ENCODE measurements at regions not wholly inside any gene's neighbourhood (a gene's known extent, or its start where the extent isn't known, plus 50 kb on each side); places are given as distances from the start of the nearest gene placed in this dataset.
A peak's percentile ranks its signal among the peaks of the same experiment; 100 is the strongest.

GRCh38 chr1:117284399-117285215 is 73.9 kb upstream of the VTCN1 start:
- Histone ChIP-seq H3K36me3 (ENCODE audit: control insufficient read depth, insufficient read depth, low read length) (no peaks in the 10 kb centered on the region), H3K79me2 (ENCODE audit: control insufficient read depth, insufficient read depth, low read length) (no peaks in the 10 kb centered on the region), H3K9me3 (replicated peaks; ENCODE audit: control insufficient read depth, insufficient read depth, low read depth, low read length) (no peaks in the 10 kb centered on the region), H3K4me1 (replicated peaks in 1 of 2; ENCODE audit: control insufficient read depth in 2 of 2, insufficient read depth in 2 of 2, low read length in 2 of 2) (no peaks in the 10 kb centered on the region), H3K27ac (ENCODE audit: extremely low read depth, low read depth, low read length) (no peak overlapping the region), H3K9ac (ENCODE audit: insufficient read depth in 1 of 2, low read depth in 2 of 2, low read length in 2 of 2) (no peak overlapping the region), H3K9me1 (ENCODE audit: control insufficient read depth, insufficient read depth, low read length) (no peaks in the 10 kb centered on the region), H3K4me3 (no peak overlapping the region), H4K20me1 (replicated peaks; ENCODE audit: control insufficient read depth, insufficient read depth, low read length) (0 out of 2 replicates have a peak, but pooled peaks cover 4% of the 10 kb centered on the region), H3K4me2 (ENCODE audit: insufficient read depth, low read length) (no peak overlapping the region), H2AFZ (ENCODE audit: low read depth, low read length) (no peak overlapping the region), H3K27me3 (ENCODE audit: control insufficient read depth in 2 of 2, insufficient read depth in 2 of 2, low read length in 2 of 2) (no peaks in the 10 kb centered on the region; a peak in 1 of 5 replicates)
- BruUV-seq (replicated peaks), result no TSS peak
- DNase-seq (ENCODE audit: extremely low read depth in 1 of 4, low spot score in 3 of 4) (peak; percentile 53 to 70 (median 60)), FAIRE-seq (peak; percentile 75), ATAC-seq (peak; percentile 90)
- ChIA-PET CTCF (ENCODE audit: low intra/inter-chr PET ratio) (interaction anchor here (0.9 to 2.4 kb wide), 4 partner anchors 215 to 799 kb away, joined by 3 to 30 read pairs (median 4); no protein-coding TSS in a partner anchor), POLR2A (interaction anchor here (0.6 to 1.6 kb wide), 6 partner anchors 10 to 795 kb away, joined by 3 to 9 read pairs (median 4); no protein-coding TSS in a partner anchor)
- in situ Hi-C loops (cut with MboI) (loop anchor here (5.0 to 25.0 kb wide), 2 partner anchors 207 to 547 kb away; no protein-coding TSS in a partner anchor), intact Hi-C loops (cut with micrococcal nuclease) (loop anchor here (1.0 to 10.0 kb wide), 3 partner anchors 162 to 550 kb away; partner anchors contain the start of gene TRIM45)
- 4% methylated on average over 3 of the region's 3 CpGs for WGBS (ENCODE audit: insufficient coverage, low coverage, missing lambda C conversion rate)
- TF ChIP-seq PHTF2 (CRISPR knock-in tag; IDR thresholded peaks at IDR 0.05) (no peak), MIER1 (IDR thresholded peaks at IDR 0.05; ENCODE audit: low read depth) (no peak), RCOR1 (IDR thresholded peaks at IDR 0.05; ENCODE audit: borderline replicate concordance in 1 of 2, low read depth in 2 of 2, low read length in 2 of 2) (0 out of 4 replicates have a peak, but pooled peaks of 1 of the 2 experiments have one; percentile 22), TAF15 (IDR thresholded peaks at IDR 0.05; ENCODE audit: low read depth, low read length) (no peak), ZNF696 (CRISPR knock-in tag; conservative IDR thresholded peaks at IDR 0.05) (no peak), TEAD1 (CRISPR knock-in tag; IDR thresholded peaks at IDR 0.05) (no peak)
- TF ChIP-seq, protein P1, sequence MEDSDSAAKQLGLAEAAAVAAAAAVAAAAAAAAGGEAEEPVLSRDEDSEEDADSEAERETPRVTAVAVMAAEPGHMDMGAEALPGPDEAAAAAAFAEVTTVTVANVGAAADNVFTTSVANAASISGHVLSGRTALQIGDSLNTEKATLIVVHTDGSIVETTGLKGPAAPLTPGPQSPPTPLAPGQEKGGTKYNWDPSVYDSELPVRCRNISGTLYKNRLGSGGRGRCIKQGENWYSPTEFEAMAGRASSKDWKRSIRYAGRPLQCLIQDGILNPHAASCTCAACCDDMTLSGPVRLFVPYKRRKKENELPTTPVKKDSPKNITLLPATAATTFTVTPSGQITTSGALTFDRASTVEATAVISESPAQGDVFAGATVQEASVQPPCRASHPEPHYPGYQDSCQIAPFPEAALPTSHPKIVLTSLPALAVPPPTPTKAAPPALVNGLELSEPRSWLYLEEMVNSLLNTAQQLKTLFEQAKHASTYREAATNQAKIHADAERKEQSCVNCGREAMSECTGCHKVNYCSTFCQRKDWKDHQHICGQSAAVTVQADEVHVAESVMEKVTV (CRISPR knock-in tag; IDR thresholded peaks at IDR 0.05), result peak; percentile 71
- TF ChIP-seq, protein P2, sequence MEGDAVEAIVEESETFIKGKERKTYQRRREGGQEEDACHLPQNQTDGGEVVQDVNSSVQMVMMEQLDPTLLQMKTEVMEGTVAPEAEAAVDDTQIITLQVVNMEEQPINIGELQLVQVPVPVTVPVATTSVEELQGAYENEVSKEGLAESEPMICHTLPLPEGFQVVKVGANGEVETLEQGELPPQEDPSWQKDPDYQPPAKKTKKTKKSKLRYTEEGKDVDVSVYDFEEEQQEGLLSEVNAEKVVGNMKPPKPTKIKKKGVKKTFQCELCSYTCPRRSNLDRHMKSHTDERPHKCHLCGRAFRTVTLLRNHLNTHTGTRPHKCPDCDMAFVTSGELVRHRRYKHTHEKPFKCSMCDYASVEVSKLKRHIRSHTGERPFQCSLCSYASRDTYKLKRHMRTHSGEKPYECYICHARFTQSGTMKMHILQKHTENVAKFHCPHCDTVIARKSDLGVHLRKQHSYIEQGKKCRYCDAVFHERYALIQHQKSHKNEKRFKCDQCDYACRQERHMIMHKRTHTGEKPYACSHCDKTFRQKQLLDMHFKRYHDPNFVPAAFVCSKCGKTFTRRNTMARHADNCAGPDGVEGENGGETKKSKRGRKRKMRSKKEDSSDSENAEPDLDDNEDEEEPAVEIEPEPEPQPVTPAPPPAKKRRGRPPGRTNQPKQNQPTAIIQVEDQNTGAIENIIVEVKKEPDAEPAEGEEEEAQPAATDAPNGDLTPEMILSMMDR (IDR thresholded peaks at IDR 0.05 in 2 of 3, conservative IDR thresholded peaks at IDR 0.05 in 1 of 3; ENCODE audit: insufficient read depth in 2 of 3, low read depth in 1 of 3, low read length in 3 of 3), result peak; percentile 65 to 88 (median 71); a peak in 5 of 6 replicates
- TF ChIP-seq, protein P3, sequence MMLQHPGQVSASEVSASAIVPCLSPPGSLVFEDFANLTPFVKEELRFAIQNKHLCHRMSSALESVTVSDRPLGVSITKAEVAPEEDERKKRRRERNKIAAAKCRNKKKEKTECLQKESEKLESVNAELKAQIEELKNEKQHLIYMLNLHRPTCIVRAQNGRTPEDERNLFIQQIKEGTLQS (IDR thresholded peaks at IDR 0.05), result no peak
- TF ChIP-seq, protein P3 (CRISPR knock-in tag; conservative IDR thresholded peaks at IDR 0.05), result no peak

Data from K562 (cell line).